DMS153 treated with DMSO at 0.1 percent for 48 hours (cell line): ENCODE measurements at regions not wholly inside any gene's neighbourhood (a gene's known extent, or its start where the extent isn't known, plus 50 kb on each side); places are given as distances from the start of the nearest gene placed in this dataset.

Experiments
- DNase-seq: peaks from one replicate; lab custom pipeline; 2025; ENCODE audit not compliant: unreplicated experiment; lab: John Stamatoyannopoulos, UW

- DNase-seq = no peak
These were observed 101.5 kb upstream of the CSF3R start for GRCh38 chr1:36583980-36584782.

- DNase-seq = no peak
These were observed 100.4 kb upstream of the CSF3R start for GRCh38 chr1:36583080-36583479.

GRCh38 chr1:36582066-36582755 lies 99.5 kb upstream of the CSF3R start:
- no peak for DNase-seq

GRCh38 chr1:36580524-36580923 lies 97.8 kb upstream of the CSF3R start:
- DNase-seq = no peak

GRCh38 chr1:36579039-36579438 lies 96.3 kb upstream of the CSF3R start:
- no peak for DNase-seq

GRCh38 chr1:36576551-36577110 lies 93.9 kb upstream of the CSF3R start:
- DNase-seq = no peak

- peak; percentile 41 for DNase-seq
These were observed 93.4 kb upstream of the CSF3R start for GRCh38 chr1:36576118-36576517.

- DNase-seq = no peak
These were observed 90.7 kb upstream of the CSF3R start for GRCh38 chr1:36573445-36573844.

- no peak for DNase-seq
These were observed 90.2 kb upstream of the CSF3R start for GRCh38 chr1:36572906-36573305.

GRCh38 chr1:36572142-36572715 lies 89.5 kb upstream of the CSF3R start:
- DNase-seq = peak; percentile 37

GRCh38 chr1:36571106-36571505 lies 88.4 kb upstream of the CSF3R start:
- no peak for DNase-seq

GRCh38 chr1:36570478-36571060 lies 87.9 kb upstream of the CSF3R start:
- no peak for DNase-seq

- DNase-seq = no peak
These were observed 87.3 kb upstream of the CSF3R start for GRCh38 chr1:36570006-36570405.

GRCh38 chr1:36567601-36568341 lies 85.1 kb upstream of the CSF3R start:
- DNase-seq = no peak

- DNase-seq = no peak
These were observed 83.1 kb upstream of the CSF3R start for GRCh38 chr1:36565576-36566501.

- DNase-seq = no peak
These were observed 79.5 kb upstream of the CSF3R start for GRCh38 chr1:36562181-36562685.

GRCh38 chr1:36561361-36561724 lies 78.6 kb upstream of the CSF3R start:
- DNase-seq = no peak

- no peak for DNase-seq
These were observed 78.1 kb upstream of the CSF3R start for GRCh38 chr1:36560621-36561360.

- no peak for DNase-seq
These were observed 77.5 kb upstream of the CSF3R start for GRCh38 chr1:36560177-36560576.
